GM12873 (cell line): ENCODE measurements at regions not wholly inside any gene's neighbourhood (a gene's known extent, or its start where the extent isn't known, plus 50 kb on each side); places are given as distances from the start of the nearest gene placed in this dataset.

ENCODE experiments used
- CTCF ChIP-seq: IDR thresholded peaks from 2 replicates; pipeline ENCODE4 v1.5.1; 2012; ENCODE audit warnings: low read depth, mild to moderate bottlenecking, moderate library complexity, low read length, control low read depth; ENCODE audit not compliant: insufficient read depth; ENCODE audit errors: missing control alignments

GRCh38 chr6:88490195-88490907, 324.2 kb upstream of the CNR1 start:
- TF ChIP-seq CTCF, result no peak

- TF ChIP-seq CTCF, result no peak
These were observed 317.3 kb upstream of the CNR1 start for GRCh38 chr6:88483424-88483823.

- no peak for TF ChIP-seq CTCF
These were observed 316.3 kb upstream of the CNR1 start for GRCh38 chr6:88482465-88482864.

- TF ChIP-seq CTCF, result no peak
These were observed 315.4 kb upstream of the CNR1 start for GRCh38 chr6:88481519-88481918.

- no peak for TF ChIP-seq CTCF
These were observed 314.7 kb upstream of the CNR1 start for GRCh38 chr6:88480816-88481215.

GRCh38 chr6:88477413-88477812, 311.3 kb upstream of the CNR1 start:
- no peak for TF ChIP-seq CTCF

GRCh38 chr6:88476388-88476787, 310.2 kb upstream of the CNR1 start:
- no peak for TF ChIP-seq CTCF
